GM12892 (cell line): ENCODE measurements at regions not wholly inside any gene's neighbourhood (a gene's known extent, or its start where the extent isn't known, plus 50 kb on each side); places are given as distances from the start of the nearest gene placed in this dataset.

Experiments
- DNase-seq: peaks from one replicate; pipeline ENCODE4 v3.0.0; 2011; ENCODE audit not compliant: insufficient read length
- FAIRE-seq: peaks from 2 replicates; lab custom pipeline; 2011; peaks lifted over from hg19 to GRCh38; lab: Jason Lieb, UNC
- POLR2A ChIP-seq: IDR thresholded peaks from 2 replicates; pipeline ENCODE4 v1.6.1; 2011; ENCODE audit warnings: low read depth, low read length, control low read depth
- POLR2AphosphoS5 ChIP-seq: IDR thresholded peaks from 2 replicates; pipeline ENCODE4 v1.6.1; 2011; ENCODE audit warnings: low read depth, low read length, control low read depth
- TAF1 ChIP-seq: IDR thresholded peaks from 2 replicates; pipeline ENCODE4 v1.6.1; 2011; ENCODE audit warnings: low read depth, mild to moderate bottlenecking, control low read depth, low read length, borderline replicate concordance

GRCh38 chr22:49427341-49427740 is 400.3 kb downstream of the BRD1 start:
- DNase-seq (no peak), FAIRE-seq (no peak)
- TF ChIP-seq POLR2AphosphoS5 (no peak), TAF1 (no peak), POLR2A (no peak)

GRCh38 chr22:49426618-49427266 is 400.9 kb downstream of the BRD1 start:
- TF ChIP-seq POLR2AphosphoS5 (no peak), POLR2A (no peak), TAF1 (no peak)
- DNase-seq (no peak), FAIRE-seq (no peak)

DNA sequence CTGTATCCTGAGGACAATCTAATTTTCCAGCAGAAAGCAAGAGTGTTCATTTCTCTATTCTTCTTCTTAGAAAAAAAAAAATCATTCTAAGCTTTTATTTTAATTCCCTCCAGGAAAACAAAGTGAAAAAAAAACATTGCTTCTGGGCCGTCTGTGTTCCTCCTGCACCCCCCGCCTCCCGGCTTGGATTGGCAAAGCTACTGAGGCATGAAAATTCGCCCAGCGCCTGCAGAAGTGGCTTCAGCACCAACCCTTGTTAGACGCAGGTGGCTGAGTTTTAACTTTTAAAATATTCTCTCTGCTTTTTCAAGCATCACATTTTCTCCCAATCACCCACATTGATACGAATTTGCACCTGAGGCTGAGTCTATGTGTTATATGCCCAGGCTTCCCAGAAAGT is 401.6 kb downstream of the BRD1 start:
- FAIRE-seq: no peak

GRCh38 chr22:49425356-49425755 is 402.3 kb downstream of the BRD1 start:
- DNase-seq: no peak
- TF ChIP-seq POLR2AphosphoS5 (no peak), TAF1 (no peak), POLR2A (no peak)
- FAIRE-seq: no peak

More for the DNA sequence above, 401.6 kb downstream of the BRD1 start:
- TF ChIP-seq POLR2A: no peak
- no peak for DNase-seq

- TF ChIP-seq POLR2A (no peak), POLR2AphosphoS5 (no peak), TAF1 (no peak)
- no peak for FAIRE-seq
- no peak for DNase-seq
Measured at GRCh38 chr22:49424893-49425270, 402.8 kb downstream of the BRD1 start.

DNA sequence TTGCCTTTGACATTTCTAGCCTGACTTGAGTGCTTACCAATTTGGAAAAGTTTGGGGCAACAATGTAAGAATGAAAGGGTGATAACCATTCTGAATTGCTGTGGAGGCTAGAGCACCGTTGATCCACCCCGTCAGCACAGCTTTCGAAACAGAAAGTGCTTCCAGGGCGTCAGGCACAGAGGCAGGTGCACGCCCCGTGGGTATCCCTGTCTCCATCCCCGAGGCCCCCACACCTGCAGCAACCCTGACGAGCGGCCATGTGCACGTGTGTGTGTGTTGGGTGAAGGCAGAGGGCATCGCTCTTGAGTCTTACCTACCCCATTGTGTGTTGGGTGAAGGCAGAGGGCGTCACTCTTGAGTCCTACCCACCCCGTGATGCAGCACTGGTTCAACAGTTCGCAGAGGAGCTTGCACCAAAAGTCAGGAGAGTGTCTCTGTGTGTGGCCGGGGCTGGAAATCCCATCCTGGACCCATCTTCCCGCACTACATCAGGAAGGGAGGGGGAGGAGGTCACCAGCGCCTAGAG is 404.5 kb downstream of the BRD1 start:
- no peak for FAIRE-seq
- no peak for TF ChIP-seq POLR2A
- no peak for TF ChIP-seq TAF1
- TF ChIP-seq POLR2AphosphoS5: no peak

GRCh38 chr22:49422701-49423100 is 405.0 kb downstream of the BRD1 start:
- TF ChIP-seq POLR2A (no peak), TAF1 (no peak), POLR2AphosphoS5 (no peak)
- FAIRE-seq (no peak), DNase-seq (no peak)

More for the DNA sequence above, 404.5 kb downstream of the BRD1 start:
- DNase-seq: no peak

DNA sequence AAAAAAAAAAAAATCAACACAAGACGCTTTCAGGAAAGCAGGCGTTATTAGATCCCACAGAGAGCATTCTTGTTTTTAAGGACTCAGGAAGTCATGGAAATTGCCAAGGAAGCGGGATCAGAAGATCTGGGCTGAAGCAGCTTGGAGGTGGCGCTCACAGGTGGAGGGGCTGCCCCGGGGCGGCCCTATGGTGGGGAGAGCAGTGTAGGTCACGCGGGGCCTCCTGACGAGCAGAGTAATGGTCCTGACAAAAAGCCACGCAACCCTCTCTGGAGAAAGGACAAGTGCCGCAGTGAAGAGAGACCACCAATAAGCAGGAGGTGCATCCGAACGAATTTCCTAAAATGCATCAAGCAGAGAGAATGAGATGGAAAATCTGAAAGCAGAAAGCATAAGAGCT is 407.0 kb downstream of the BRD1 start:
- FAIRE-seq (no peak), DNase-seq (no peak)
- TF ChIP-seq TAF1 (no peak), POLR2A (no peak), POLR2AphosphoS5 (no peak)

DNA sequence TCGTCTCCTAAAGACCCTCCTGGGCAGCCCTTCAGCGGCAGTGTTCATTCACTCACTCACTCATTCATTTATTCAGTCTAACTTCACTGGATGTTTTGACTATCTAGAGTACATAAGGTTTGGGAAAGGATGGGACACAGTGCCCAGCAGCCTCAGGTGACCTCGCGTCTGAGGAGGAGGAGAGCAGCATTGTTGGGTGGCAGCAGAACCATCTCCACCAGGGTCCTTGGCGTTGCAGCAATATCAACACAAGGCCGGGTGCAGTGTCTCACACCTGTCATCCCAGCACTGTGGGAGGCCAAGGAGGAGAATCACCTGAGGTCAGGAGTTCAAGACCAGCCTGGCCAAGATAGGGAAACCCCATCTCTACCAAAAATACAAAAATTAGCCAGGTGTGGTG is 408.0 kb downstream of the BRD1 start:
- DNase-seq: no peak
- TF ChIP-seq POLR2A (no peak), TAF1 (no peak), POLR2AphosphoS5 (no peak)
- no peak for FAIRE-seq

DNA sequence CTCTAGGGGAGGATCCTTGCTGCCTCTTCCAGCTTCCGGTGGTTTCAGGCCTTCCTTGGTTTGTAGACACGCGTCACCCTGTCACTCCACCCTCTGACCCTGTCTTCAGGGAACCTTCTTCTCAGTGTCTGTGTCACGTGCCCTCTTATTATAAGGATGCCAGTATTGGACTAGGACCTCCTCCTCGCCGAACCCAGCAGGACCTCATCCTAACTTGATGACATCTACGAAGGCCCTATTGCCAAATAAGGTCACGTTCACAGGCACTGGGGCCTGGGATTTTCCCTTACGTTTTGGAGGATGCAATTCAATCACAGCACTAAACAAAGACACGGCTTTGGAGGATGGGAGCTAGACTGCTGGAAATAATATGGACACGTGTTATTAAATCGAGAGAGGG is 408.7 kb downstream of the BRD1 start:
- no peak for FAIRE-seq

DNA sequence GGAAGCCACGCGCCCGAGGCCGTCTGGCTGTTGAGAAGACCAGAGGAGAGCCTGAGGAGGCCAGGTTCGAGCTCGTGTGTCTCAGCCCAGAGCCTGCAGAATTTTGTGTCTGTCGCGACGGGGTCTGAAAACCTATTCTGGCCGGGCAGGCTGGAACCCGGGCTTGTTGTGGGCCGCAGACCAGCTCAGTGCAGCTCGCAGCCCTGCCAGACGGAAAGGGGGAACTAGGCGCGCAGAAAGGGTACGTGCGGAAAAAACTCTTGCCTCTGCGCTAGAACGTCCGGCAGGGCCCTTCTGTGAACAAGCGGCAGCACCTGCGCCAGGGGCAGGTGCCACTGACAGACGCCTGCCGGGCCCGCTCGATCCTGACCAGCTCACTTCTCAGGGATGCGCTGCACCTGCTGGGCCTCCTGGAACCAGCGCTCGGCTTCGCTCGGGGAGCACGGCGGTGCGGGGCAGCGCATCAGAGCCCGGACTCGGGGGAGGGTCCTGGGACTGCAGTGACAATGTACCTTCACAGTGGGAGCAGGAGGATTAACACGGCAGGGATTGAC is 409.3 kb downstream of the BRD1 start:
- TF ChIP-seq TAF1: no peak
- TF ChIP-seq POLR2A: no peak
- TF ChIP-seq POLR2AphosphoS5: no peak
- no peak for FAIRE-seq
- DNase-seq: no peak

More for the DNA sequence above, 408.7 kb downstream of the BRD1 start:
- TF ChIP-seq TAF1 (no peak), POLR2AphosphoS5 (no peak), POLR2A (no peak)
- no peak for DNase-seq

GRCh38 chr22:49417833-49418232 is 409.8 kb downstream of the BRD1 start:
- FAIRE-seq (no peak), DNase-seq (no peak)
- TF ChIP-seq TAF1 (no peak), POLR2AphosphoS5 (no peak), POLR2A (no peak)

GRCh38 chr22:49417326-49417725 is 410.3 kb downstream of the BRD1 start:
- TF ChIP-seq POLR2AphosphoS5: no peak
- TF ChIP-seq TAF1: no peak
- no peak for TF ChIP-seq POLR2A
- DNase-seq (no peak), FAIRE-seq (no peak)
